GM21786 (cell line): ENCODE measurements at regions not wholly inside any gene's neighbourhood (a gene's known extent, or its start where the extent isn't known, plus 50 kb on each side); places are given as distances from the start of the nearest gene placed in this dataset.

Experiments used
- ATAC-seq: cut with Tn5 transposase; IDR thresholded peaks from one replicate; pipeline ENCODE4 v1.9.1; 2021; ENCODE audit not compliant: unreplicated experiment

- ATAC-seq: no peak
Measured at GRCh38 chr13:83229574-83230305, 652.5 kb downstream of the SLITRK1 start.

- ATAC-seq: no peak
Measured at GRCh38 chr13:83223546-83223945, 658.7 kb downstream of the SLITRK1 start.

GRCh38 chr13:83221813-83222241, 660.4 kb downstream of the SLITRK1 start:
- ATAC-seq: no peak

- ATAC-seq: no peak
Measured at GRCh38 chr13:83221256-83221655, 661.0 kb downstream of the SLITRK1 start.

- ATAC-seq: no peak
Measured at GRCh38 chr13:83220241-83220640, 662.0 kb downstream of the SLITRK1 start.

- no peak for ATAC-seq
Measured at GRCh38 chr13:83219832-83220231, 662.4 kb downstream of the SLITRK1 start.

- no peak for ATAC-seq
Measured at GRCh38 chr13:83216479-83217245, 665.6 kb downstream of the SLITRK1 start.

- ATAC-seq: no peak
Measured at GRCh38 chr13:83215627-83216026, 666.6 kb downstream of the SLITRK1 start.

- ATAC-seq: no peak
Measured at GRCh38 chr13:83214452-83214851, 667.8 kb downstream of the SLITRK1 start.

GRCh38 chr13:83211301-83211700, 671.0 kb downstream of the SLITRK1 start:
- ATAC-seq: no peak

- ATAC-seq: no peak
Measured at GRCh38 chr13:83204886-83205285, 677.4 kb downstream of the SLITRK1 start.

- ATAC-seq: no peak
Measured at GRCh38 chr13:83201506-83201905, 680.8 kb downstream of the SLITRK1 start.

GRCh38 chr13:83197316-83197715, 685.0 kb downstream of the SLITRK1 start:
- no peak for ATAC-seq

- no peak for ATAC-seq
Measured at GRCh38 chr13:83190020-83190419, 692.3 kb downstream of the SLITRK1 start.

GRCh38 chr13:83184819-83185218, 697.5 kb downstream of the SLITRK1 start:
- no peak for ATAC-seq

- ATAC-seq: no peak
Measured at GRCh38 chr13:83184150-83184475, 698.2 kb downstream of the SLITRK1 start.

- no peak for ATAC-seq
Measured at GRCh38 chr13:83183439-83184149, 698.7 kb downstream of the SLITRK1 start.

GRCh38 chr13:83182845-83183244, 699.4 kb downstream of the SLITRK1 start:
- no peak for ATAC-seq

GRCh38 chr13:83178008-83178407, 704.3 kb downstream of the SLITRK1 start:
- ATAC-seq: no peak

- no peak for ATAC-seq
Measured at GRCh38 chr13:83168590-83168989, 713.7 kb downstream of the SLITRK1 start.

GRCh38 chr13:83167203-83167602, 715.1 kb downstream of the SLITRK1 start:
- no peak for ATAC-seq

GRCh38 chr13:83166550-83166949, 715.7 kb downstream of the SLITRK1 start:
- ATAC-seq: no peak
